ENCODE measurements at regions not wholly inside any gene's neighbourhood (a gene's known extent, or its start where the extent isn't known, plus 50 kb on each side); places are given as distances from the start of the nearest gene placed in this dataset.
A peak's percentile ranks its signal among the peaks of the same experiment; 100 is the strongest.

DNA sequence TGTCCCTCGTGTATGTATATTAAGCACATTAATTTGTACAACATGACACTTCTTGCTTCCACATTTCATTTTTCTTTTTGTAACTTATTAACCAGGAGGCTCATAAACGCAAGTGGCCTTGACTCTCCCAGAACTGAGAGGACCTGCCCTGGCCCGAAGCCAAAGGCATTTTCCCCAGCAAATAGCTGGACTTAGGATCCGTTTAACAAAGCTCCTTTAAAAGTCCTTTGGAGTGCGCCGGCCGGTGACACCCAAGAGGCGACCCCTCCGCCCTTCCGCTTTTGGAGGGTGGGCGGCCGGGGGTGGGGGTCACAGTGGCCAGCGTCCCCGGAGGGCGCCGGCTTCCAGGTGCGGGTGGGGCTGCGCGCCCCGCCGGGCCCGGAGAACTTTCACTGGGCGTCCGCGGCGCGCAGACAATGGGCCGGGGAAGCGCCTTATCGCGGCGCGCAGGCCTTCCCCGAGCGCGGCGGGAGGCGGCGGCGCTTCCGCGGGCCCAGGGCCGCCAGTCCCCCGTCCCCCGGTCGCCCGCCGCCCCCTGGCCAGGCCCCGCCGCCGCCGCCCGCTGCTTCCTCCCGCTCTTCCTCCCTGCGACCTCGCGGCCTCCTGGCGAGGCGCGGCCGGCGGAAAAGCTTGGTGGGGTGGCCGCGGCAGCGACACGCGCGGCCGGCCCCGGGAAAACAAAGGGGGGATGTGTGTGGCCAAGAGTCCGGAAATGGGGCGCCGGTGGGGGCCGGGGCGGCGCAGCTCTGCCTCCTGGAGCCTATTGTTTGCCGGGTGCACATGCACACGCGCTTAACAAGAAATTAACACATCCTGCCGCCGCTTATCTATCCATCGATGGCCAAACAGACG, 613.4 kb downstream of the MCTP2 start:
- DNase-seq (ENCODE audit: low read depth) (peak; percentile 13), FAIRE-seq (no peak)
- TF ChIP-seq, protein P1, sequence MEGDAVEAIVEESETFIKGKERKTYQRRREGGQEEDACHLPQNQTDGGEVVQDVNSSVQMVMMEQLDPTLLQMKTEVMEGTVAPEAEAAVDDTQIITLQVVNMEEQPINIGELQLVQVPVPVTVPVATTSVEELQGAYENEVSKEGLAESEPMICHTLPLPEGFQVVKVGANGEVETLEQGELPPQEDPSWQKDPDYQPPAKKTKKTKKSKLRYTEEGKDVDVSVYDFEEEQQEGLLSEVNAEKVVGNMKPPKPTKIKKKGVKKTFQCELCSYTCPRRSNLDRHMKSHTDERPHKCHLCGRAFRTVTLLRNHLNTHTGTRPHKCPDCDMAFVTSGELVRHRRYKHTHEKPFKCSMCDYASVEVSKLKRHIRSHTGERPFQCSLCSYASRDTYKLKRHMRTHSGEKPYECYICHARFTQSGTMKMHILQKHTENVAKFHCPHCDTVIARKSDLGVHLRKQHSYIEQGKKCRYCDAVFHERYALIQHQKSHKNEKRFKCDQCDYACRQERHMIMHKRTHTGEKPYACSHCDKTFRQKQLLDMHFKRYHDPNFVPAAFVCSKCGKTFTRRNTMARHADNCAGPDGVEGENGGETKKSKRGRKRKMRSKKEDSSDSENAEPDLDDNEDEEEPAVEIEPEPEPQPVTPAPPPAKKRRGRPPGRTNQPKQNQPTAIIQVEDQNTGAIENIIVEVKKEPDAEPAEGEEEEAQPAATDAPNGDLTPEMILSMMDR (IDR thresholded peaks at IDR 0.05; ENCODE audit: insufficient read depth, low read length, severe bottlenecking) = no peak
- H3K4me3 ChIP-seq (ENCODE audit: low read depth, low read length) = peak overlapping the region; percentile 33
- H3K27me3 ChIP-seq (ENCODE audit: control insufficient read depth, insufficient read depth, low read length) = no peaks in the 10 kb centered on the region
- no peaks in the 10 kb centered on the region for H3K36me3 ChIP-seq (ENCODE audit: control insufficient read depth, insufficient read depth, low read length)

DNA sequence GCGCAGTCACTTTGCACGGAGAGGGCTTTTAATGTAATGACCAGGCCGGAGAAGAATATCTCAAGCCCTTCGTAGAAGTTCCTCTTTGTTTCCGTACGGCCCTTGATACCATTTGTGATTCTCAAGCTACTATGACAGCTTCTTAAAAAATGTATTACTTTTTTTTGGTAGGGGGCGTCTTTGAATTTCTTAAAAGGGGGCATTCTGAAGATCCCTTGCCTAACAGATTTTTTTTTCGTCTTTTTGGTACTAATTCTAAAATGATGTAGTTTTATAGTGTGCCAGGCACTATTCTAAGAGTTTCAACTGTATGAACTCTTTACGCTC, 614.0 kb downstream of the MCTP2 start:
- TF ChIP-seq, protein P1 (IDR thresholded peaks at IDR 0.05; ENCODE audit: insufficient read depth, low read length, severe bottlenecking) = no peak
- DNase-seq (ENCODE audit: low read depth) = no peak
- Histone ChIP-seq H3K36me3 (ENCODE audit: control insufficient read depth, insufficient read depth, low read length) (no peaks in the 10 kb centered on the region), H3K27me3 (ENCODE audit: control insufficient read depth, insufficient read depth, low read length) (no peaks in the 10 kb centered on the region), H3K4me3 (ENCODE audit: low read depth, low read length) (peak overlapping the region; percentile 33)
- no peak for FAIRE-seq

DNA sequence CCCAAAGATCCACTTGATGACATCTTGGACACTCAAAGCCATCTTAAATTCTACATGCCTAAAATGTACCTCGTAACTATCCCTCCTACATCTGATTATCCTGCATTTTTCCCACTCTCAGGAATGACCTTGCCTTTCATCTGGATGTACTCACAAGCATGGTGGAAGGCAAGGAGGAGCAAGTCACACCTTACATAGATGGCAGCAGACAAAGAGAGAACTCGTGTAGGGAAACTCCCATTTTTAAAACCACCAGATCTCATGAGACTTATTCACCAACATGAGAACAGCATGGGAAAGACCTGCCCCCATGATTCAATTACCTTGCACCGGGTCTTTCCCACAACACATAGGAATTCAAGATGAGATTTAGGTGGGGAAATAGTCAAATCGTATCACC, 616.0 kb downstream of the MCTP2 start:
- no peak for DNase-seq (ENCODE audit: low read depth)
- H3K4me3 ChIP-seq (ENCODE audit: low read depth, low read length) = no peak overlapping the region
- no peaks in the 10 kb centered on the region for H3K36me3 ChIP-seq (ENCODE audit: control insufficient read depth, insufficient read depth, low read length)
- TF ChIP-seq, protein P1 (IDR thresholded peaks at IDR 0.05; ENCODE audit: insufficient read depth, low read length, severe bottlenecking) = no peak
- no peaks in the 10 kb centered on the region for H3K27me3 ChIP-seq (ENCODE audit: control insufficient read depth, insufficient read depth, low read length)
- FAIRE-seq = no peak

DNA sequence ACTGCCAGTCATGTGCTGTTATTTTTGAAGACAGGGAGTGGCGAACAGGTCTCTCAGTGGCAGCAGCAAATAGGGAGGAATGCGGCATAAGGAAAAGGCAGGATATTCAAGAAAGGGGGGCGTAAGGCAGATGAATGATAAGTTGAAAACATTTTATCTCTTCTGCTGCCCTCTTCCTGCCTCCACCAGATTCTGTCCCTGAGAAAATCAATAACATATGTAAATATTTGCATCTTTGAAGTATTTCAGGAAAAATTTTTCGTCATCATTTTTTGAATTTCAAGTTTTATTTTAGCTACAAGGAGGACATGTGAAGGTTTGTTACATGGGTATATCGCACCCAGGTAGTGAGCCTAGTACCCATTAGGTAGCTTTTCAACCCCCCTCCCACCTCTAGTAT, 616.7 kb downstream of the MCTP2 start:
- no peaks in the 10 kb centered on the region for H3K27me3 ChIP-seq (ENCODE audit: control insufficient read depth, insufficient read depth, low read length)
- FAIRE-seq (no peak), DNase-seq (ENCODE audit: low read depth) (no peak)
- H3K36me3 ChIP-seq (ENCODE audit: control insufficient read depth, insufficient read depth, low read length) = no peaks in the 10 kb centered on the region
- TF ChIP-seq, protein P1 (IDR thresholded peaks at IDR 0.05; ENCODE audit: insufficient read depth, low read length, severe bottlenecking) = no peak
- no peak overlapping the region for H3K4me3 ChIP-seq (ENCODE audit: low read depth, low read length)

DNA sequence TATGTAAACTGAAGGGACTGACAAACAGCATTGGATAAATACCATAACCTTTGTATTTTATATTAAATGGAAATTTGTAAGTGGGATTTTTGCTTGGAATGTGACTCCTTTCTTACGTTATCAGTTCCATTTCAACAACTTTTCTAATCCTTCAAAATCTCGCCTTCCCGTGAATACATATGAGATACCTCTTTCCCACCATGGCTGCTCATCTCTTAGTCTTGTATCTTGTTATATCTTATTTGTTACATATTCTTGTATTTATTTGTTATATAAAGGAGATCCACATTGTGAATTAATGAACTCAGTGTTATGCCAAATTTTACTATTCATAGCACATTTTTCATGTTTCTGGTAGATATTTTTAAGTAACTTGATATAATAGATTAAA, 623.7 kb downstream of the MCTP2 start:
- H3K36me3 ChIP-seq (ENCODE audit: control insufficient read depth, insufficient read depth, low read length) = no peaks in the 10 kb centered on the region
- TF ChIP-seq, protein P1 (IDR thresholded peaks at IDR 0.05; ENCODE audit: insufficient read depth, low read length, severe bottlenecking) = no peak
- no peak for FAIRE-seq
- no peak for DNase-seq (ENCODE audit: low read depth)
- no peak overlapping the region for H3K4me3 ChIP-seq (ENCODE audit: low read depth, low read length)
- H3K27me3 ChIP-seq (ENCODE audit: control insufficient read depth, insufficient read depth, low read length) = no peaks in the 10 kb centered on the region
